ENCODE measurements at regions not wholly inside any gene's neighbourhood (a gene's known extent, or its start where the extent isn't known, plus 50 kb on each side); places are given as distances from the start of the nearest gene placed in this dataset.
"Not testable (repeated sequence)": the region's sequence is repeated elsewhere in the genome, so short reads cannot be mapped to it uniquely, and the experiment has no call there.

- no peak for DNase-seq (ENCODE audit: low read depth in 2 of 3, low spot score in 2 of 3)
Observed at GRCh38 chr13:31515427-31515826, 223.9 kb upstream of the RXFP2 start.

- no peak for DNase-seq (ENCODE audit: low read depth in 2 of 3, low spot score in 2 of 3)
Observed at GRCh38 chr13:31517599-31517998, 221.7 kb upstream of the RXFP2 start.

GRCh38 chr13:31518645-31519044 lies 220.7 kb upstream of the RXFP2 start:
- no peak for DNase-seq (ENCODE audit: low read depth in 2 of 3, low spot score in 2 of 3)

GRCh38 chr13:31521435-31521834 lies 217.9 kb upstream of the RXFP2 start:
- DNase-seq (ENCODE audit: low read depth in 2 of 3, low spot score in 2 of 3), result no peak

- DNase-seq (ENCODE audit: low read depth in 2 of 3, low spot score in 2 of 3), result no peak
Observed at GRCh38 chr13:31522396-31522795, 216.9 kb upstream of the RXFP2 start.

GRCh38 chr13:31528176-31528575 lies 211.2 kb upstream of the RXFP2 start:
- DNase-seq (ENCODE audit: low read depth in 2 of 3, low spot score in 2 of 3), result no peak

GRCh38 chr13:31528758-31529157 lies 210.6 kb upstream of the RXFP2 start:
- no peak for DNase-seq (ENCODE audit: low read depth in 2 of 3, low spot score in 2 of 3)

- no peak for DNase-seq (ENCODE audit: low read depth in 2 of 3, low spot score in 2 of 3)
Observed at GRCh38 chr13:31530922-31531321, 208.4 kb upstream of the RXFP2 start.

GRCh38 chr13:31537052-31537451 lies 202.3 kb upstream of the RXFP2 start:
- no peak for DNase-seq (ENCODE audit: low read depth in 2 of 3, low spot score in 2 of 3)

GRCh38 chr13:31538067-31539042 lies 201.0 kb upstream of the RXFP2 start:
- peak in 2 of 3 donors; percentile 2 to 15 for DNase-seq (ENCODE audit: low read depth in 2 of 3, low spot score in 2 of 3)

GRCh38 chr13:31540281-31540680 lies 199.0 kb upstream of the RXFP2 start:
- no peak for DNase-seq (ENCODE audit: low read depth in 2 of 3, low spot score in 2 of 3)

GRCh38 chr13:31543190-31543589 lies 196.1 kb upstream of the RXFP2 start:
- no peak for DNase-seq (ENCODE audit: low read depth in 2 of 3, low spot score in 2 of 3)

- no peak for DNase-seq (ENCODE audit: low read depth in 2 of 3, low spot score in 2 of 3)
Observed at GRCh38 chr13:31545616-31546015, 193.7 kb upstream of the RXFP2 start.

- no peak for DNase-seq (ENCODE audit: low read depth in 2 of 3, low spot score in 2 of 3)
Observed at GRCh38 chr13:31556376-31556775, 182.9 kb upstream of the RXFP2 start.

GRCh38 chr13:31584221-31584620 lies 155.1 kb upstream of the RXFP2 start:
- DNase-seq (ENCODE audit: low read depth in 2 of 3, low spot score in 2 of 3), result not testable (repeated sequence)

- DNase-seq (ENCODE audit: low read depth in 2 of 3, low spot score in 2 of 3), result no peak
Observed at GRCh38 chr13:31587698-31588266, 151.5 kb upstream of the RXFP2 start.

GRCh38 chr13:31588316-31588715 lies 151.0 kb upstream of the RXFP2 start:
- DNase-seq (ENCODE audit: low read depth in 2 of 3, low spot score in 2 of 3), result no peak

GRCh38 chr13:31588893-31589292 lies 150.4 kb upstream of the RXFP2 start:
- DNase-seq (ENCODE audit: low read depth in 2 of 3, low spot score in 2 of 3), result no peak

- no peak for DNase-seq (ENCODE audit: low read depth in 2 of 3, low spot score in 2 of 3)
Observed at GRCh38 chr13:31591642-31592233, 147.6 kb upstream of the RXFP2 start.

GRCh38 chr13:31594056-31594455 lies 145.3 kb upstream of the RXFP2 start:
- no peak for DNase-seq (ENCODE audit: low read depth in 2 of 3, low spot score in 2 of 3)

GRCh38 chr13:31595563-31595962 lies 143.8 kb upstream of the RXFP2 start:
- DNase-seq (ENCODE audit: low read depth in 2 of 3, low spot score in 2 of 3), result no peak

GRCh38 chr13:31598990-31599389 lies 140.3 kb upstream of the RXFP2 start:
- no peak for DNase-seq (ENCODE audit: low read depth in 2 of 3, low spot score in 2 of 3)

Data from hematopoietic multipotent progenitor cell (in vitro differentiated cells).